ENCODE measurements at regions not wholly inside any gene's neighbourhood (a gene's known extent, or its start where the extent isn't known, plus 50 kb on each side); places are given as distances from the start of the nearest gene placed in this dataset.

DNA sequence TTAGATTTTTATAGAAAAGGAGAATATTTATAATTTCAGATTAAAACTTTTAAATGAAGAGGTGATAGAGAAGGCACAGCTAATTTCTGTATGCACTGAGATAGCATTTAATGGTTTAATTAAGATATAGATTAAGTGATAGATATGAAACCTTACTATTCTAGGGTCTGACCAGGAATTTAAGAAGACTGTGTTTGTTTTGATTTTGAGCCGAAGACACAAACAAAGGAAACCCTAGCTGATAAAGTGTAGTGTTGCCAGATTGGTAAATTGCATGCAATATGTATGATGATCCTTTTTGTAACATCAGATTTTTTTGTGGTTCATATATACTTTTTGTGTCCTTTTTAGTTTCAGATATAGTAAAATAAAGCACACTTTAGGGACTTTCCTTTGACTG lies 141.8 kb downstream of the ZPLD1 start:
- ATAC-seq (ENCODE audit: insufficient number of reproducible peaks, low FRiP score, low read depth) (no peak), DNase-seq (ENCODE audit: low spot score) (no peak)
- no peaks in the 10 kb centered on the region for H3K36me3 ChIP-seq
- no peaks in the 10 kb centered on the region for H3K9me3 ChIP-seq
- TF ChIP-seq CTCF (IDR thresholded peaks at IDR 0.05) = no peak
- H3K27ac ChIP-seq = no peak overlapping the region
- no peaks in the 10 kb centered on the region for H3K27me3 ChIP-seq (replicated peaks; ENCODE audit: insufficient read depth)
- no peak overlapping the region for H3K4me3 ChIP-seq
- H3K4me1 ChIP-seq (ENCODE audit: control insufficient read depth in 1 of 2, low read depth in 2 of 2) = no peaks in the 10 kb centered on the region

GRCh38 chr3:102577082-102577789 lies 142.4 kb downstream of the ZPLD1 start:
- Histone ChIP-seq H3K9me3 (no peaks in the 10 kb centered on the region), H3K4me1 (ENCODE audit: control insufficient read depth in 1 of 2, low read depth in 2 of 2) (no peaks in the 10 kb centered on the region), H3K27ac (no peak overlapping the region), H3K36me3 (no peaks in the 10 kb centered on the region), H3K27me3 (replicated peaks; ENCODE audit: insufficient read depth) (no peaks in the 10 kb centered on the region), H3K4me3 (no peak overlapping the region)
- ATAC-seq (ENCODE audit: insufficient number of reproducible peaks, low FRiP score, low read depth) (no peak), DNase-seq (ENCODE audit: low spot score) (no peak)
- TF ChIP-seq CTCF (IDR thresholded peaks at IDR 0.05) = no peak

- Histone ChIP-seq H3K27ac (no peak overlapping the region), H3K4me1 (ENCODE audit: control insufficient read depth in 1 of 2, low read depth in 2 of 2) (no peaks in the 10 kb centered on the region), H3K27me3 (replicated peaks; ENCODE audit: insufficient read depth) (no peaks in the 10 kb centered on the region), H3K36me3 (no peaks in the 10 kb centered on the region), H3K4me3 (no peak overlapping the region), H3K9me3 (no peaks in the 10 kb centered on the region)
- TF ChIP-seq CTCF (IDR thresholded peaks at IDR 0.05) = no peak
- DNase-seq (ENCODE audit: low spot score) (no peak), ATAC-seq (ENCODE audit: insufficient number of reproducible peaks, low FRiP score, low read depth) (no peak)
Measured at GRCh38 chr3:102580760-102581159, 145.9 kb downstream of the ZPLD1 start.

DNA sequence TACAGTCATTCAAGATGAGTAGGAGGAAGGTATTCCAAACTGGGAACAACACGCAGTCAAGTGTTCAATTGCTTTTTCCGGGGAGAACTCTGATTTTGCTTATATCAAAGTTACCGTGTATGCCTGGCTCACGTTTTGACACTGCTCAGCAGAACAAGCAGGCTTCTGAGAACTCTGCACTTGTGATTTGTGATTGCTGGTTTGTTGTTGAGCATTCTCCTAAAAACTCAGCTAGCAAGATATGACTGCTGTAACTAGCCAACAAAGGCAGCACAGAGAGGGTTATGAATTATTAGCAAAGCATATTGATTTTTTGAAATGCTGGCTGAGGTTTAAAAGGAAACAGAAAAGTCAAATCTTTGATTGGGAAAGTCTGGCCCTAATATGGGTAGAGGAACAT lies 151.7 kb downstream of the ZPLD1 start:
- Histone ChIP-seq H3K9me3 (no peaks in the 10 kb centered on the region), H3K4me3 (no peak overlapping the region), H3K27me3 (replicated peaks; ENCODE audit: insufficient read depth) (no peaks in the 10 kb centered on the region), H3K36me3 (no peaks in the 10 kb centered on the region), H3K27ac (no peak overlapping the region), H3K4me1 (ENCODE audit: control insufficient read depth in 1 of 2, low read depth in 2 of 2) (no peaks in the 10 kb centered on the region)
- no peak for ATAC-seq (ENCODE audit: insufficient number of reproducible peaks, low FRiP score, low read depth)
- no peak for DNase-seq (ENCODE audit: low spot score)
- TF ChIP-seq CTCF (IDR thresholded peaks at IDR 0.05) = no peak

DNA sequence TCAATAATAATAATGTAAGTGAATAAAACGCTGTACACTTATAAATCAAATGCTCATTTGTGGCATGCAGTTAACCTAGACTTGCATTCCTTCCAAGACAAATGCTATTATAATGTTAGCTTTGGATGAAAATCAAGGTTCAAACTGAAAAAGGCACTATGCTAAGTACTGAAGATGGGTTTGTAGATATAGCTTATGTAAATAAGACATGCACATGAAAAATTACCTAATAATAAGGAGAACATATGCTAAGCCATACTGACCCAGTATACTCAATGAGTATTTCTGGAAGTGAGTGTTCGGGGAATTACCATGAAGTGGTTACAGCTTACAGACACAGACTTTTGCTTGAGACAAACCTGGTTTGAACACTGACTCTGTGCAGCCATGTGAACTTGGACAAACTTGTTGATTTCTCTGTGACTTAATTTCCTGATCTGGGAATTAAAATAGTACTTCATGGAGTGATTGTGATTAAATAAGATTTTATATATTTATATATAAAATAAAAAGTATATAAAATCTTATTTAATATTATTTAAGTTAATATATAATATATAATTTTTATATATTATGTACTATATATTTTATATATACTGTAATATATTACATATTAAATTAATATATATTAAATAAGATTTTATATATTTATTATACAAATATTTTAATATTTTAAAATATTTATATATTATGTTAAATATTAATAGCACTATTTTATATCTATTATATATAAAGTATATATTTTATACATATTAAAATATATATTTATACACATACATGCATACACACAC lies 159.2 kb downstream of the ZPLD1 start:
- DNase-seq (ENCODE audit: low spot score) (no peak), ATAC-seq (ENCODE audit: insufficient number of reproducible peaks, low FRiP score, low read depth) (no peak)
- Histone ChIP-seq H3K36me3 (no peaks in the 10 kb centered on the region), H3K27me3 (replicated peaks; ENCODE audit: insufficient read depth) (no peaks in the 10 kb centered on the region), H3K27ac (no peak overlapping the region), H3K4me3 (no peak overlapping the region), H3K9me3 (no peaks in the 10 kb centered on the region), H3K4me1 (ENCODE audit: control insufficient read depth in 1 of 2, low read depth in 2 of 2) (no peaks in the 10 kb centered on the region)
- TF ChIP-seq CTCF (IDR thresholded peaks at IDR 0.05) = no peak

All from thoracic aorta (tissue), 2 donors.